HepG2 (cell line): ENCODE measurements at regions not wholly inside any gene's neighbourhood (a gene's known extent, or its start where the extent isn't known, plus 50 kb on each side); places are given as distances from the start of the nearest gene placed in this dataset.

ENCODE experiments used
- BHLHE40 ChIP-seq: IDR thresholded peaks from 2 replicates; pipeline ENCODE4 v1.6.1; 2011; ENCODE audit warnings: low read length, improper control_type of control experiment
- BRF2 ChIP-seq: sonication (generic); formaldehyde crosslinking; IDR thresholded peaks from 2 replicates; pipeline ENCODE4 v1.8.1; 2022; ENCODE audit warnings: mild to moderate bottlenecking, missing genetic modification reagents
- EZH2 ChIP-seq: conservative IDR thresholded peaks from 2 replicates; pipeline ENCODE4 v1.6.1; 2012; ENCODE audit warnings: mild to moderate bottlenecking, low read depth, low read length, moderate library complexity
- GPBP1L1 ChIP-seq: sonication (generic); formaldehyde crosslinking; IDR thresholded peaks from 2 replicates; pipeline ENCODE4 v1.5.0; 2020; ENCODE audit warnings: mild to moderate bottlenecking, missing genetic modification reagents
- MAX ChIP-seq: IDR thresholded peaks from 2 replicates; pipeline ENCODE4 v1.6.1; 2012; ENCODE audit warnings: inconsistent platforms
- SMC3 ChIP-seq: IDR thresholded peaks from 2 replicates; pipeline ENCODE4 v1.6.1; 2011; ENCODE audit warnings: low read length, improper control_type of control experiment
- ZFP1 ChIP-seq: IDR thresholded peaks from 2 replicates; pipeline ENCODE4 v1.6.1; 2016

GRCh38 chr13:24045597-24045996 is 114.9 kb upstream of the SPATA13 start:
- TF ChIP-seq EZH2: no peak
- no peak for TF ChIP-seq BRF2 (CRISPR knock-in tag)
- TF ChIP-seq ZFP1 (CRISPR knock-in tag): no peak
- TF ChIP-seq BHLHE40: no peak
- no peak for TF ChIP-seq MAX
- no peak for TF ChIP-seq GPBP1L1 (CRISPR knock-in tag)
- TF ChIP-seq SMC3: no peak
